ENCODE measurements at regions not wholly inside any gene's neighbourhood (a gene's known extent, or its start where the extent isn't known, plus 50 kb on each side); places are given as distances from the start of the nearest gene placed in this dataset.

GRCh38 chr9:25808554-25808953 is 130.3 kb upstream of the TUSC1 start:
- TF ChIP-seq ZBTB7A (IDR thresholded peaks at IDR 0.05; ENCODE audit: low read depth) (no peak), TAF1 (IDR thresholded peaks at IDR 0.05; ENCODE audit: low read depth) (no peak), USF1 (IDR thresholded peaks at IDR 0.05) (no peak), TCF12 (IDR thresholded peaks at IDR 0.05; ENCODE audit: low read depth) (no peak), RAD21 (IDR thresholded peaks at IDR 0.05; ENCODE audit: low read depth) (no peak), FOXM1 (IDR thresholded peaks at IDR 0.05; ENCODE audit: borderline replicate concordance, low read depth) (no peak), YY1 (IDR thresholded peaks at IDR 0.05; ENCODE audit: low read depth) (no peak), TEAD4 (IDR thresholded peaks at IDR 0.05) (no peak), EGR1 (IDR thresholded peaks at IDR 0.05) (no peak), CREB1 (IDR thresholded peaks at IDR 0.05; ENCODE audit: low read depth) (no peak), EP300 (IDR thresholded peaks at IDR 0.05; ENCODE audit: borderline replicate concordance) (no peak), MAX (IDR thresholded peaks at IDR 0.05) (no peak), CEBPB (IDR thresholded peaks at IDR 0.05) (no peak), REST (IDR thresholded peaks at IDR 0.05; ENCODE audit: low read depth) (no peak), NFIC (IDR thresholded peaks at IDR 0.05) (no peak)

GRCh38 chr9:25804856-25805255 is 126.6 kb upstream of the TUSC1 start:
- TF ChIP-seq NFIC (IDR thresholded peaks at IDR 0.05) (no peak), REST (IDR thresholded peaks at IDR 0.05; ENCODE audit: low read depth) (no peak), TAF1 (IDR thresholded peaks at IDR 0.05; ENCODE audit: low read depth) (no peak), FOXM1 (IDR thresholded peaks at IDR 0.05; ENCODE audit: borderline replicate concordance, low read depth) (no peak), CREB1 (IDR thresholded peaks at IDR 0.05; ENCODE audit: low read depth) (no peak), TEAD4 (IDR thresholded peaks at IDR 0.05) (no peak), TCF12 (IDR thresholded peaks at IDR 0.05; ENCODE audit: low read depth) (no peak), RAD21 (IDR thresholded peaks at IDR 0.05; ENCODE audit: low read depth) (no peak), USF1 (IDR thresholded peaks at IDR 0.05) (no peak), EGR1 (IDR thresholded peaks at IDR 0.05) (no peak), EP300 (IDR thresholded peaks at IDR 0.05; ENCODE audit: borderline replicate concordance) (no peak), MAX (IDR thresholded peaks at IDR 0.05) (no peak), CEBPB (IDR thresholded peaks at IDR 0.05) (no peak), YY1 (IDR thresholded peaks at IDR 0.05; ENCODE audit: low read depth) (no peak), ZBTB7A (IDR thresholded peaks at IDR 0.05; ENCODE audit: low read depth) (no peak)

- TF ChIP-seq ZBTB7A (IDR thresholded peaks at IDR 0.05; ENCODE audit: low read depth) (no peak), CEBPB (IDR thresholded peaks at IDR 0.05) (no peak), TAF1 (IDR thresholded peaks at IDR 0.05; ENCODE audit: low read depth) (no peak), RAD21 (IDR thresholded peaks at IDR 0.05; ENCODE audit: low read depth) (no peak), NFIC (IDR thresholded peaks at IDR 0.05) (no peak)
These were observed 95.6 kb upstream of the TUSC1 start for GRCh38 chr9:25773805-25774204.

- TF ChIP-seq FOXM1 (IDR thresholded peaks at IDR 0.05; ENCODE audit: borderline replicate concordance, low read depth) (no peak), REST (IDR thresholded peaks at IDR 0.05; ENCODE audit: low read depth) (no peak), ZBTB7A (IDR thresholded peaks at IDR 0.05; ENCODE audit: low read depth) (no peak), USF1 (IDR thresholded peaks at IDR 0.05) (no peak), TAF1 (IDR thresholded peaks at IDR 0.05; ENCODE audit: low read depth) (no peak), CREB1 (IDR thresholded peaks at IDR 0.05; ENCODE audit: low read depth) (no peak), EP300 (IDR thresholded peaks at IDR 0.05; ENCODE audit: borderline replicate concordance) (no peak), RAD21 (IDR thresholded peaks at IDR 0.05; ENCODE audit: low read depth) (no peak), YY1 (IDR thresholded peaks at IDR 0.05; ENCODE audit: low read depth) (no peak), TCF12 (IDR thresholded peaks at IDR 0.05; ENCODE audit: low read depth) (no peak), MAX (IDR thresholded peaks at IDR 0.05) (no peak), TEAD4 (IDR thresholded peaks at IDR 0.05) (no peak), CEBPB (IDR thresholded peaks at IDR 0.05) (no peak), NFIC (IDR thresholded peaks at IDR 0.05) (no peak), EGR1 (IDR thresholded peaks at IDR 0.05) (no peak)
These were observed 77.7 kb upstream of the TUSC1 start for GRCh38 chr9:25755951-25756350.

Data from Ishikawa (cell line).